ENCODE measurements at regions not wholly inside any gene's neighbourhood (a gene's known extent, or its start where the extent isn't known, plus 50 kb on each side); places are given as distances from the start of the nearest gene placed in this dataset.

DNA sequence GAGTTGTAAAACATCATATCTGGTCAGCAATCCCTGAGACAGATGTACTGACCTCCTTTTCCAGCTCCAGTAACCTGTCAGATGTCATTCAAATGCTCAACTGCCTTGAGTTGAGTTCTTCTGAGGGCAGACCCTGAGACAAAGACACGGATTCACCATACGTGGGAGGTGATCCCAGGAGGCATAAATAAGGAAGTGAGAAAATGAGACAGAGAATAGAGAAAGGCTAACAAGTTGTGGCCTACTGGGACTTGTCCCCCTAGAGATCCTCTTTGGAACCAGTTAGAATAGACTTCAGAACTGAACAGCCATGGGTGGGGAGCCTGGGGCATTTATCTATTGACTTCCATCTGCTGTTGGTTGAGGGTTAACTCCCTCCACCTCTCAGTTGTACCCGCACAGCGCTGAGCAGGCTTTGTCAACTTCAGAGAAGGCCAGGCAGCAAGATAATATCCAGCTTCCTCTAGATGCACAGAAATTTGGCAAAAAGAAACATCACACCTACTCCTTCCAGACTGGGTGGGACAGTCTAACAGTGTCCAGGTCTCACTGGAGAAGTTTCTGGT, 123.0 kb upstream of the DYNLRB2 start:
- Histone ChIP-seq H3K36me3 (ENCODE audit: control insufficient read depth, insufficient read depth, low read length) (no peaks in the 10 kb centered on the region), H3K4me1 (peaks cover 11% of the 10 kb centered on the region), H3K4me3 (ENCODE audit: low read depth, low read length) (no peak overlapping the region), H3K9me3 (no peaks in the 10 kb centered on the region), H3K27me3 (replicated peaks; ENCODE audit: control insufficient read depth, insufficient read depth, low read length) (no peaks in the 10 kb centered on the region)
- BruUV-seq (replicated peaks), result no TSS peak
- no peaks in the 10 kb centered on the region for H3K9me3 Mint-ChIP-seq (ENCODE audit: unreplicated experiment)
- TF ChIP-seq, protein P1, sequence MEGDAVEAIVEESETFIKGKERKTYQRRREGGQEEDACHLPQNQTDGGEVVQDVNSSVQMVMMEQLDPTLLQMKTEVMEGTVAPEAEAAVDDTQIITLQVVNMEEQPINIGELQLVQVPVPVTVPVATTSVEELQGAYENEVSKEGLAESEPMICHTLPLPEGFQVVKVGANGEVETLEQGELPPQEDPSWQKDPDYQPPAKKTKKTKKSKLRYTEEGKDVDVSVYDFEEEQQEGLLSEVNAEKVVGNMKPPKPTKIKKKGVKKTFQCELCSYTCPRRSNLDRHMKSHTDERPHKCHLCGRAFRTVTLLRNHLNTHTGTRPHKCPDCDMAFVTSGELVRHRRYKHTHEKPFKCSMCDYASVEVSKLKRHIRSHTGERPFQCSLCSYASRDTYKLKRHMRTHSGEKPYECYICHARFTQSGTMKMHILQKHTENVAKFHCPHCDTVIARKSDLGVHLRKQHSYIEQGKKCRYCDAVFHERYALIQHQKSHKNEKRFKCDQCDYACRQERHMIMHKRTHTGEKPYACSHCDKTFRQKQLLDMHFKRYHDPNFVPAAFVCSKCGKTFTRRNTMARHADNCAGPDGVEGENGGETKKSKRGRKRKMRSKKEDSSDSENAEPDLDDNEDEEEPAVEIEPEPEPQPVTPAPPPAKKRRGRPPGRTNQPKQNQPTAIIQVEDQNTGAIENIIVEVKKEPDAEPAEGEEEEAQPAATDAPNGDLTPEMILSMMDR (IDR thresholded peaks at IDR 0.05; ENCODE audit: insufficient read depth in 1 of 2, low read depth in 1 of 2, low read length in 1 of 2, severe bottlenecking in 1 of 2, unreplicated experiment in 1 of 2), result no peak
- CTCF ChIA-PET, result no interaction called here
- POLR2A ChIA-PET, result no interaction called here
- no peak overlapping the region for H3K27ac Mint-ChIP-seq (ENCODE audit: unreplicated experiment)
- peaks cover 12% of the 10 kb centered on the region for H3K4me1 Mint-ChIP-seq (ENCODE audit: low read depth, unreplicated experiment)
- peaks cover 4% of the 10 kb centered on the region for H3K27me3 Mint-ChIP-seq (ENCODE audit: insufficient read depth, unreplicated experiment)
- no peaks in the 10 kb centered on the region for H3K36me3 Mint-ChIP-seq (ENCODE audit: insufficient read depth, unreplicated experiment)
- DNase-seq, result no peak
- H3K4me3 Mint-ChIP-seq (ENCODE audit: unreplicated experiment), result no peak overlapping the region
- intact Hi-C loops (cut with micrococcal nuclease; ENCODE audit: unreplicated experiment), result no loop called here

DNA sequence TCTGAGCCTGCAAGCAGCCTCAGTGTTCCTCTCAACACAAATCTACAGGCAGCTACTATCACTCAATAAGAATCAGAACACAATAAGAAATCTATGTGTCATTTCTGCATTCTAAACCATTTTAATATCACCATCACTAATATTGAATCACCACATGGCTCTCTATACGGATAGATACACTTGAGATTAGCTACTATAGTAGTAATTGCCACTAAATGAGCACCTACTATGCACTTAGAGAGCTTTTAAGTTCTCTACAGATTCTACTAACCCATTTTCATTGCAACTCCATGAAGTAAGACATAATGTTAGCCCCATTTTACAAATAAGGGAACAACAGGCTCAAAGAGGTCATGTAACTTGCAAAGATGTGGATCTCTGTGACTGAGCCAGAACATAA, 132.8 kb upstream of the DYNLRB2 start:
- Mint-ChIP-seq H3K4me3 (ENCODE audit: unreplicated experiment) (no peak overlapping the region), H3K9me3 (ENCODE audit: unreplicated experiment) (no peaks in the 10 kb centered on the region), H3K36me3 (ENCODE audit: insufficient read depth, unreplicated experiment) (no peaks in the 10 kb centered on the region), H3K27ac (ENCODE audit: unreplicated experiment) (no peak overlapping the region), H3K4me1 (ENCODE audit: low read depth, unreplicated experiment) (peaks cover 10% of the 10 kb centered on the region), H3K27me3 (ENCODE audit: insufficient read depth, unreplicated experiment) (peaks cover 3% of the 10 kb centered on the region)
- Histone ChIP-seq H3K27me3 (replicated peaks; ENCODE audit: control insufficient read depth, insufficient read depth, low read length) (no peaks in the 10 kb centered on the region), H3K4me3 (ENCODE audit: low read depth, low read length) (no peak overlapping the region), H3K4me1 (peaks cover 13% of the 10 kb centered on the region), H3K9me3 (no peaks in the 10 kb centered on the region), H3K36me3 (ENCODE audit: control insufficient read depth, insufficient read depth, low read length) (no peaks in the 10 kb centered on the region)
- BruUV-seq (replicated peaks), result no TSS peak
- intact Hi-C loops (cut with micrococcal nuclease; ENCODE audit: unreplicated experiment), result no loop called here
- no peak for DNase-seq
- POLR2A ChIA-PET, result no interaction called here
- CTCF ChIA-PET, result no interaction called here
- TF ChIP-seq, protein P1 (IDR thresholded peaks at IDR 0.05; ENCODE audit: insufficient read depth in 1 of 2, low read depth in 1 of 2, low read length in 1 of 2, severe bottlenecking in 1 of 2, unreplicated experiment in 1 of 2), result no peak

DNA sequence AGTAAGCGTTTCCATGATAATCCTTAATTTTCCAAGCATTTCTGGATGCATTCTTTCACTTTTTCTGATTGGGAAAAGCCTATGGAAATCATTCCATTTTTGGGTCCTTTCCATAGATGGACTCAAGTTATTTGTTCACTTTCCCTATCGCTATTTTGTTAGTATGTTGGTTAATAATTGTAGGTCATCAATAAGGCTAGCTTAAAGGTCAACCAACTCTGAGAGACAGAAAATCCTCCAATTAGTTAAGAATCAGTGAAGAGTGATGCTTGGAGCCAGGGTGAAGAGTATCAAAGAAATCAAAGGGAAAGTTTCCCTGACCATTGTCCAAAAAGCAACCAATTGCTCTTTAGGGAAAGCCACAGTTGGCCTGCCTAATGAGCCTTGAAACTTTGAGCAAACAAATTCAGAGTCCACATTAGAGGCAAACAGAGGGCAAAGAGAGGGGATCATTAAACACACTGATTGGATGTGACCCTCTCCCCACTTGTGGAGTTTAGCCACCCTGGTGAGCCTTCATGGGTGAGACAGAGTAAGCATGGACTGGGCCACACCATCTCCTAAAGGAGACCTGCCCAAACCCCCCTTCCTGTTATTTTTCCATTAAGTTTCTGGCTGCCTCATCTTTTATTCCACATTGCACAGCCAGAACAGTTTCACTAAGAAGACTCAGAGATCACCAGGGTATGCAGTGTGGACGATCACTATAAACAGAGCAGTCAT, 133.4 kb upstream of the DYNLRB2 start:
- TF ChIP-seq, protein P1 (IDR thresholded peaks at IDR 0.05; ENCODE audit: insufficient read depth in 1 of 2, low read depth in 1 of 2, low read length in 1 of 2, severe bottlenecking in 1 of 2, unreplicated experiment in 1 of 2), result no peak
- no peak overlapping the region for H3K4me3 Mint-ChIP-seq (ENCODE audit: unreplicated experiment)
- no peaks in the 10 kb centered on the region for H3K9me3 Mint-ChIP-seq (ENCODE audit: unreplicated experiment)
- H3K4me1 Mint-ChIP-seq (ENCODE audit: low read depth, unreplicated experiment), result peaks cover 10% of the 10 kb centered on the region
- ChIA-PET POLR2A (no interaction called here), CTCF (no interaction called here)
- DNase-seq, result no peak
- intact Hi-C loops (cut with micrococcal nuclease; ENCODE audit: unreplicated experiment), result no loop called here
- peaks cover 3% of the 10 kb centered on the region for H3K27me3 Mint-ChIP-seq (ENCODE audit: insufficient read depth, unreplicated experiment)
- no TSS peak for BruUV-seq (replicated peaks)
- Histone ChIP-seq H3K27me3 (replicated peaks; ENCODE audit: control insufficient read depth, insufficient read depth, low read length) (no peaks in the 10 kb centered on the region), H3K4me3 (ENCODE audit: low read depth, low read length) (no peak overlapping the region), H3K4me1 (peaks cover 13% of the 10 kb centered on the region), H3K9me3 (no peaks in the 10 kb centered on the region), H3K36me3 (ENCODE audit: control insufficient read depth, insufficient read depth, low read length) (no peaks in the 10 kb centered on the region)
- H3K27ac Mint-ChIP-seq (ENCODE audit: unreplicated experiment), result no peak overlapping the region
- H3K36me3 Mint-ChIP-seq (ENCODE audit: insufficient read depth, unreplicated experiment), result no peaks in the 10 kb centered on the region

Measured in Caco-2 (cell line).